ENCODE measurements at regions not wholly inside any gene's neighbourhood (a gene's known extent, or its start where the extent isn't known, plus 50 kb on each side); places are given as distances from the start of the nearest gene placed in this dataset.
A peak's percentile ranks its signal among the peaks of the same experiment; 100 is the strongest.
"Not testable (repeated sequence)": the region's sequence is repeated elsewhere in the genome, so short reads cannot be mapped to it uniquely, and the experiment has no call there.

GRCh38 chr3:4213420-4213819 lies 89.7 kb upstream of the SETMAR start:
- not testable (repeated sequence) for H3K36me3 ChIP-seq (ENCODE audit: control insufficient read depth, insufficient read depth, low read length); H3K9me3 ChIP-seq (ENCODE audit: control insufficient read depth, low read depth, low read length); H3K27me3 ChIP-seq (ENCODE audit: control insufficient read depth, insufficient read depth, low read length); H3K27ac ChIP-seq (ENCODE audit: low read length); H3K4me3 ChIP-seq (ENCODE audit: low read length); H3K4me1 ChIP-seq (ENCODE audit: control insufficient read depth, insufficient read depth, low read length); DNase-seq

DNA sequence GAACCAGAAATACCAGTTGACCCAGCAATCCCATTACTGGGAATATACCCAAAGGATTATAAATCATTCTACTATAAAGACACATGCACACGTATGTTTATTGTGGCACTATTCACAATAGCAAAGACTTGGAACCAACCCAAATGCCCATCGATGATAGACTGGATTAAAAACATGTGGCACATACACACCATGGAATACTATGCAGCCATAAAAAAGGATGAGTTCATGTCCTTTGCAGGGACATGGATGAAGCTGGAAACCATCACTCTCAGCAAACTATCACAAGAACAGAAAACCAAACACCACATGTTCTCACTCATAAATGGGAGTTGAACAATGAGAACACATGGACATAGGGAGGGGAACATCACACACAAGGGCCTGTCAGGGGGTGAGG lies 86.2 kb upstream of the SETMAR start:
- H3K4me3 ChIP-seq (ENCODE audit: low read length); H3K36me3 ChIP-seq (ENCODE audit: control insufficient read depth, insufficient read depth, low read length); DNase-seq; H3K27ac ChIP-seq (ENCODE audit: low read length); H3K4me1 ChIP-seq (ENCODE audit: control insufficient read depth, insufficient read depth, low read length); H3K27me3 ChIP-seq (ENCODE audit: control insufficient read depth, insufficient read depth, low read length); H3K9me3 ChIP-seq (ENCODE audit: control insufficient read depth, low read depth, low read length): not testable (repeated sequence)
- WGBS (ENCODE audit: insufficient coverage, low lambda C conversion rate): no CpG with 5 or more reads among the region's 2 CpGs

DNA sequence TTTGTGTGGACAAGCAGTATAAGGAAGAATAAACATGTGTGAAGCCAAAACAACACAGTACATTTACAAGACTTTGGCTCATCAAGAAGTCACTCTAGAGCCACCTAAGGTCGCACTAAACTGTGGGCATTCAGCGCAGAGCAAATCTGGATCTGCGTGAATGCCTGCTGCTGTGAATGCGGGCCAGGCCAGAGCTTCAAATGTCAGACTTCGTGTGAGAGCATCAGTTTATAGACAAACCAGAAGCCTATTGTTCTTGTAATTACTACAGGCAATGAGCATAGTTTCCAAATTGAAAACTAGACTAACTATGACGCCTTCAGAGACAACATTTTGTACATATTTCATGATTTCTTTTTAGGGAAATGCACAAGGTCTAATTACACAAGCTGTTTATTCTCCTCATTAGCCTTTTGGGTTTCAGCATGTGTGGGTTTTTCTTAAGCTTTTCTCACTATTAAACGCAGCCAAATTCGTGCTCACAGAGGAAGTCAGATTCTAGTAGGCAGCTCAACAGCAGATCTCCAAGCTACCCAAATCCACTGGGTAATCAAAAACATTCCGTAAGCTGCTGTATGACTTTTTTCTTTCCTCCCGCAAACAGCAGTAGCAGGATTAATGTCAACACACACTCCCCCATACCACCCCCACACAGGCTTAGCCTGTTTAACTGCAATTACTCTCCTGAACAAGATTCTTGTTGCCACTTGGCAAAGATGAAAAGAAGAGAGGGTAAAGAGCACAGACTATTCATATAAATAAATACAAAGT lies 84.5 kb upstream of the SETMAR start:
- H3K27ac ChIP-seq (ENCODE audit: low read length): no peak overlapping the region
- no peak overlapping the region for H3K4me3 ChIP-seq (ENCODE audit: low read length)
- DNase-seq: peak in 1 of 2 donors; percentile 8
- no peaks in the 10 kb centered on the region for H3K27me3 ChIP-seq (ENCODE audit: control insufficient read depth, insufficient read depth, low read length)
- H3K9me3 ChIP-seq (ENCODE audit: control insufficient read depth, low read depth, low read length): peaks cover 4% of the 10 kb centered on the region
- H3K36me3 ChIP-seq (ENCODE audit: control insufficient read depth, insufficient read depth, low read length): no peaks in the 10 kb centered on the region
- WGBS (ENCODE audit: insufficient coverage, low lambda C conversion rate): 80% methylated on average over 1 of the region's 10 CpGs
- H3K4me1 ChIP-seq (ENCODE audit: control insufficient read depth, insufficient read depth, low read length): no peaks in the 10 kb centered on the region

DNA sequence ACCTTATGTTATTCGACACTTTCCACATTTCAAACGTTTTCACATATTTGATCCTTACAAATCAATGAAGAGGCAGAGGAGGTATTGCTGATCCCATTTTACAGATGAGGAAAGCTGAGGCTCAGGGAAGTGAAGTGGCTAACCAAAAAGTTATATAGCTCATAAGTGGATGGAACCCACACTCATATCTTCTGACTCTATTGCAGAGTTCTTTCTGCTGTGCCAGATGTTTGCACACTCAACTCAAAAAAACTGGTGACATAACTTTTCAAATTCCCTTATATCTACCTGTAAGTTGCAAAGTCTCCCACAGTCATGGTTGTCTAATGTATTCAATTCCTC lies 84.0 kb upstream of the SETMAR start:
- Histone ChIP-seq H3K4me1 (ENCODE audit: control insufficient read depth, insufficient read depth, low read length) (no peaks in the 10 kb centered on the region), H3K9me3 (ENCODE audit: control insufficient read depth, low read depth, low read length) (peaks cover 4% of the 10 kb centered on the region), H3K27me3 (ENCODE audit: control insufficient read depth, insufficient read depth, low read length) (no peaks in the 10 kb centered on the region), H3K27ac (ENCODE audit: low read length) (no peak overlapping the region), H3K4me3 (ENCODE audit: low read length) (no peak overlapping the region), H3K36me3 (ENCODE audit: control insufficient read depth, insufficient read depth, low read length) (no peaks in the 10 kb centered on the region)
- no CpG with 5 or more reads among the region's 2 CpGs for WGBS (ENCODE audit: insufficient coverage, low lambda C conversion rate)
- no peak for DNase-seq

DNA sequence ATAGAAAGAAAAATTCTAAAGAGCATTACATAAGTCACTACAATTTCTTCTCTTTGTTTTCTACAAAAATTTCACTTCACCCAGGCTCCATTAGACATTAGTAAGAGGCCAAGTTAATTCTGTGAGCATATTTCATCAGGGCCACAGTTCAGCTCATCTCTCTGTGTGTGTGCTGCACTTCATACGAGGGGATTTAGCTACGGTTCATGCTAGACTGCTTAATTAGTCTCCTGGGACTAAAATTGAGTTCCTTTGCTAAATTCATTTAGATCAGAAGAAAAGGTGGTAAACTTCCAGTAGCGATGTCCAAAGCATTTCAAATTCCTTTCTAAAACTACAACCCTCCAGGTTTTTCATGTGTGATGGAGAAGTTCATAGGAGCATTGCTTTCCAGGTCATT lies 83.1 kb upstream of the SETMAR start:
- WGBS (ENCODE audit: insufficient coverage, low lambda C conversion rate): 60% methylated on average over 1 of the region's 3 CpGs
- DNase-seq: no peak
- Histone ChIP-seq H3K9me3 (ENCODE audit: control insufficient read depth, low read depth, low read length) (no peaks in the 10 kb centered on the region), H3K4me1 (ENCODE audit: control insufficient read depth, insufficient read depth, low read length) (no peaks in the 10 kb centered on the region), H3K27me3 (ENCODE audit: control insufficient read depth, insufficient read depth, low read length) (no peaks in the 10 kb centered on the region), H3K4me3 (ENCODE audit: low read length) (no peak overlapping the region), H3K27ac (ENCODE audit: low read length) (no peak overlapping the region), H3K36me3 (ENCODE audit: control insufficient read depth, insufficient read depth, low read length) (no peaks in the 10 kb centered on the region)

DNA sequence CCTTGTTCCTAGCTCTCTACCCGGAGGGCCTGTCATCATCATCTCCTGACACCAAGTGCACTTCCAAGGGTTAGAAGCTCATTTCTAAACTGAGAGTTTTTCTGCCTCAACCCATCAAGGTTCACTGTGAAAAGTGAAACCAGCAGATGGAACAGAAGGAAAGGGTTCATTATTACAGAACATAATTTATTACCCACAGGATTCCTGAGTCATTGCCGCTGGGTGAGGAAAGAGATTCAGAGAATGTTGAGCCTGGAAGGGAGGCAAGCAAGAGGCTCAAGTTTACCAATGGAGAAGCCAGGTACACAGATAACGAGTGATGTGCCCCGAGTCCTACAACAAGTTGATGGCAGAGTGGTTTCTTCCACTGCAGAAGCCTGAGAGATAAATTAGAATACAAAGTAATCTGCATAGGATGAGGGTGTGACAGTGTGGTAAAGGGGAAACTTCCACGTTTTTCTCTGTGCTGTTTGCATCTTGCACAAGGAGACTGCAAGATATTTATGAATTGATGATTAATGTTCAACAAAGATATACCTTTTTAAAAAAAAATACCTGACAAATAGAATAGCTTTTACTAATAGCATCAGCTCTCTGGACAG lies 80.5 kb upstream of the SETMAR start:
- Histone ChIP-seq H3K27ac (ENCODE audit: low read length) (no peak overlapping the region), H3K27me3 (ENCODE audit: control insufficient read depth, insufficient read depth, low read length) (no peaks in the 10 kb centered on the region), H3K9me3 (ENCODE audit: control insufficient read depth, low read depth, low read length) (no peaks in the 10 kb centered on the region), H3K4me1 (ENCODE audit: control insufficient read depth, insufficient read depth, low read length) (no peaks in the 10 kb centered on the region), H3K4me3 (ENCODE audit: low read length) (no peak overlapping the region), H3K36me3 (ENCODE audit: control insufficient read depth, insufficient read depth, low read length) (no peaks in the 10 kb centered on the region)
- 81% methylated on average over 2 of the region's 5 CpGs for WGBS (ENCODE audit: insufficient coverage, low lambda C conversion rate)
- DNase-seq: peak in 1 of 2 donors; percentile 21

DNA sequence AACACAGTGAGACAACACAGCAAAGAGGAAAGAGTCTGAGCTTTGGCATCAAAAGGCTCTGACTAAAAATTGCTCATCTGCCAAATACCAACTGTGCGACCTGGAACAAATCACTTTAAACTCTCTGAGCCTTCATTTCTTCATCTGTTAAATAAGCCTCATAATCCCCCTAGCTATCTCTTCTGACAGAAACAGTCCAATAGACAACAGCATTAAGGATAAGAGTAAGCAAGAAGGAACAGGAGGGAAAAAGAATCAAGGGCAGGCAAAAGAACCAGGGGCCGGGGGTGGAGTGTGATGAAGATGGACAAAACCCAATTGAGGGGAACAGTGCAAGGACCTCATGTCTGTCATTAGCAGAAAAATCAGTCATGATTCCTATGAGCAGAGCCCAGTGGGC lies 79.4 kb upstream of the SETMAR start:
- Histone ChIP-seq H3K4me3 (ENCODE audit: low read length) (no peak overlapping the region), H3K27me3 (ENCODE audit: control insufficient read depth, insufficient read depth, low read length) (no peaks in the 10 kb centered on the region), H3K4me1 (ENCODE audit: control insufficient read depth, insufficient read depth, low read length) (no peaks in the 10 kb centered on the region), H3K36me3 (ENCODE audit: control insufficient read depth, insufficient read depth, low read length) (no peaks in the 10 kb centered on the region), H3K27ac (ENCODE audit: low read length) (no peak overlapping the region), H3K9me3 (ENCODE audit: control insufficient read depth, low read depth, low read length) (no peaks in the 10 kb centered on the region)
- no peak for DNase-seq
- 94% methylated on average over 2 of the region's 2 CpGs for WGBS (ENCODE audit: insufficient coverage, low lambda C conversion rate)

DNA sequence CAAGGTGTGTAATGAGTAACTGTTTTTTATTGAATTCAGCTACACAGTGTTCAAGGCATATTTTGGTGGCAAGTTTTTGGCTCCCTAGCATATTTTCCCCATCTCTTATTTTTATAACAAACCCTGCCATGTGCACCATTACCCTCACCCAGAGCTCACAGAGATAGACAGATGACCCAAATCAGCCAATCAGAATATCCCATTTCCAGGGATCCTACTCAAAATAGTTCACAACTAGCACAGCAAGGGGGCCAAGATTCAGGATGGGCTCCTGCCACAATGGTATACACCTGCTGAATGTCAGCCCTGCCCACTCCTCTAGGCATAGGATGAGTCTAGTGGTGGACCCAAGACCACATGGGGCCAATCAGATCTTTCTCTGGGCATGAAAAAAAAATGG lies 78.8 kb upstream of the SETMAR start:
- DNase-seq: no peak
- Histone ChIP-seq H3K27me3 (ENCODE audit: control insufficient read depth, insufficient read depth, low read length) (no peaks in the 10 kb centered on the region), H3K36me3 (ENCODE audit: control insufficient read depth, insufficient read depth, low read length) (no peaks in the 10 kb centered on the region), H3K4me3 (ENCODE audit: low read length) (no peak overlapping the region), H3K4me1 (ENCODE audit: control insufficient read depth, insufficient read depth, low read length) (no peaks in the 10 kb centered on the region), H3K9me3 (ENCODE audit: control insufficient read depth, low read depth, low read length) (no peaks in the 10 kb centered on the region), H3K27ac (ENCODE audit: low read length) (no peak overlapping the region)

GRCh38 chr3:4225005-4225471 lies 78.1 kb upstream of the SETMAR start:
- no peaks in the 10 kb centered on the region for H3K4me1 ChIP-seq (ENCODE audit: control insufficient read depth, insufficient read depth, low read length)
- no peaks in the 10 kb centered on the region for H3K9me3 ChIP-seq (ENCODE audit: control insufficient read depth, low read depth, low read length)
- H3K27me3 ChIP-seq (ENCODE audit: control insufficient read depth, insufficient read depth, low read length): no peaks in the 10 kb centered on the region
- H3K27ac ChIP-seq (ENCODE audit: low read length): no peak overlapping the region
- no peak overlapping the region for H3K4me3 ChIP-seq (ENCODE audit: low read length)
- no peak for DNase-seq
- H3K36me3 ChIP-seq (ENCODE audit: control insufficient read depth, insufficient read depth, low read length): no peaks in the 10 kb centered on the region

- H3K27me3 ChIP-seq (ENCODE audit: control insufficient read depth, insufficient read depth, low read length): no peaks in the 10 kb centered on the region
- no peaks in the 10 kb centered on the region for H3K9me3 ChIP-seq (ENCODE audit: control insufficient read depth, low read depth, low read length)
- WGBS (ENCODE audit: insufficient coverage, low lambda C conversion rate): no CpG with 5 or more reads among the region's 2 CpGs
- H3K27ac ChIP-seq (ENCODE audit: low read length): no peak overlapping the region
- no peaks in the 10 kb centered on the region for H3K4me1 ChIP-seq (ENCODE audit: control insufficient read depth, insufficient read depth, low read length)
- DNase-seq: no peak
- H3K4me3 ChIP-seq (ENCODE audit: low read length): no peak overlapping the region
- H3K36me3 ChIP-seq (ENCODE audit: control insufficient read depth, insufficient read depth, low read length): no peaks in the 10 kb centered on the region
Observed at GRCh38 chr3:4228295-4228694, 74.9 kb upstream of the SETMAR start.

DNA sequence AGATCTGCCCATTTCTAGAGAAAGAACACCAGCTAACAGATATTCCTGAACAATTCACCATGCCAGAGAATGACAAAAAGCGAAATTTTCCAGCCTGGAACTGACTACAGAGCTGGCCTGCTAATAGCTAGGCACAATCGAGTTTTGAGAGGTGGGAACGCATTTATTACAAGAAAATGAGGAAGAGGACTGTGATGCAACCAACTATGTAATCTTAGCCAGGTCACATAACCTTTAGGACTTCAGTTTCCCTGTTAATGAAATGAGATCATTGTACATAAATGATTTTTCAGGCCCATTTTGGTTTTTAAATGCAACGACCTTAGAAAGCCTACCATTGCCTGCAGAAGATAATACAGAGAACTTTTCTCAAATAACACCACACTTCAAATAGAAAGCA lies 72.1 kb upstream of the SETMAR start:
- 75% methylated on average over 1 of the region's 4 CpGs for WGBS (ENCODE audit: insufficient coverage, low lambda C conversion rate)
- no peaks in the 10 kb centered on the region for H3K4me1 ChIP-seq (ENCODE audit: control insufficient read depth, insufficient read depth, low read length)
- no peak overlapping the region for H3K4me3 ChIP-seq (ENCODE audit: low read length)
- no peaks in the 10 kb centered on the region for H3K36me3 ChIP-seq (ENCODE audit: control insufficient read depth, insufficient read depth, low read length)
- no peaks in the 10 kb centered on the region for H3K9me3 ChIP-seq (ENCODE audit: control insufficient read depth, low read depth, low read length)
- H3K27me3 ChIP-seq (ENCODE audit: control insufficient read depth, insufficient read depth, low read length): no peaks in the 10 kb centered on the region
- no peak for DNase-seq
- no peak overlapping the region for H3K27ac ChIP-seq (ENCODE audit: low read length)
